Right cardiac atrium (tissue), 5 donors: ENCODE measurements at regions not wholly inside any gene's neighbourhood (a gene's known extent, or its start where the extent isn't known, plus 50 kb on each side); places are given as distances from the start of the nearest gene placed in this dataset.
"Not testable (repeated sequence)": the region's sequence is repeated elsewhere in the genome, so short reads cannot be mapped to it uniquely, and the experiment has no call there.

Experiments
- ATAC-seq, 2 donors: fragments of 200-7000 bp; cut with Tn5 transposase; one replicate each; pipeline versions ENCODE4 v1.8.0 to v1.9.1; 2020; ENCODE audit warnings: moderate library complexity in 2 of 2, mild to moderate bottlenecking in 1 of 2
- DNase-seq, 3 donors: peaks; one replicate each; pipeline ENCODE4 v3.0.0-alpha.2; 2020
- H3K27ac ChIP-seq: one replicate; pipeline ENCODE4 v1.5.1; 2013; ENCODE audit warnings: mild to moderate bottlenecking, low read length, control low read depth, moderate library complexity
- H3K27me3 ChIP-seq: one replicate; pipeline ENCODE4 v1.6.1; 2013; ENCODE audit not compliant: control insufficient read depth, insufficient read depth
- H3K4me1 ChIP-seq: one replicate; pipeline ENCODE4 v1.6.1; 2013; ENCODE audit warnings: low read length; ENCODE audit not compliant: control insufficient read depth, insufficient read depth
- H3K4me3 ChIP-seq: one replicate; pipeline ENCODE4 v1.5.1; 2013; ENCODE audit warnings: low read length, control low read depth
- H3K9me3 ChIP-seq: one replicate; pipeline ENCODE4 v1.6.1; 2013; ENCODE audit warnings: low read length; ENCODE audit not compliant: control insufficient read depth
- WGBS: extraction: QIAGEN DNeasy Blood & Tissue Kit; methylation state at CpG from one replicate; pipeline ENCODE4 v1.1.7; 2013; 5-methylcytosine and 5-hydroxymethylcytosine counted together
- intact Hi-C, 4 donors: fragments of 100-400 bp; cut with DNase I; formaldehyde crosslinking; loops; one replicate each; pipeline versions ENCODE4 v1.11.0 to v1.14.0; 2022 to 2023
- donor health status: healthy with polysubstance abuse.
- donor health status: DM: no; HTN: yes; CAD: no.
- donor health status: DM: no; HTN: no; CAD: no.
- donor health status: DM: no; HTN: yes; CAD: no; lungs with severe emphysema.
- donor health status: DM: yes; HTN: yes; CAD: no.

- intact Hi-C loops: no loop called here
- Histone ChIP-seq H3K27ac (no peak overlapping the region), H3K9me3 (no peaks in the 10 kb centered on the region), H3K4me1 (no peaks in the 10 kb centered on the region), H3K4me3 (no peak overlapping the region), H3K27me3 (no peaks in the 10 kb centered on the region)
- DNase-seq (no peak), ATAC-seq (no peak)
- WGBS: 92% methylated on average over 4 of the region's 4 CpGs
Measured at GRCh38 chr5:118320121-118320520, 668.2 kb downstream of the DTWD2 start.

GRCh38 chr5:118314931-118315330, 673.4 kb downstream of the DTWD2 start:
- ATAC-seq (no peak), DNase-seq (no peak)
- Histone ChIP-seq H3K27ac (no peak overlapping the region), H3K4me3 (no peak overlapping the region), H3K27me3 (no peaks in the 10 kb centered on the region), H3K4me1 (no peaks in the 10 kb centered on the region), H3K9me3 (no peaks in the 10 kb centered on the region)
- WGBS: 70% methylated on average over 3 of the region's 3 CpGs
- intact Hi-C loops: no loop called here

- DNase-seq (no peak), ATAC-seq (no peak)
- no peak overlapping the region for H3K4me3 ChIP-seq
- intact Hi-C loops: no loop called here
- H3K4me1 ChIP-seq: no peaks in the 10 kb centered on the region
- no peaks in the 10 kb centered on the region for H3K27me3 ChIP-seq
- H3K27ac ChIP-seq: no peak overlapping the region
- H3K9me3 ChIP-seq: no peaks in the 10 kb centered on the region
- 86% methylated on average over 5 of the region's 5 CpGs for WGBS
Measured at GRCh38 chr5:118311103-118311819, 677.1 kb downstream of the DTWD2 start.

GRCh38 chr5:118310401-118310800, 677.9 kb downstream of the DTWD2 start:
- H3K27ac ChIP-seq: no peak overlapping the region
- ATAC-seq (no peak), DNase-seq (no peak)
- WGBS: 55% methylated on average over 3 of the region's 3 CpGs
- intact Hi-C loops: no loop called here
- no peaks in the 10 kb centered on the region for H3K27me3 ChIP-seq
- H3K9me3 ChIP-seq: no peaks in the 10 kb centered on the region
- H3K4me1 ChIP-seq: no peaks in the 10 kb centered on the region
- no peak overlapping the region for H3K4me3 ChIP-seq

GRCh38 chr5:118303296-118303695, 685.1 kb downstream of the DTWD2 start:
- no peak for ATAC-seq

GRCh38 chr5:118302786-118303185, 685.6 kb downstream of the DTWD2 start:
- intact Hi-C loops: no loop called here
- 72% methylated on average over 1 of the region's 1 CpG for WGBS

More at GRCh38 chr5:118303296-118303695, 685.1 kb downstream of the DTWD2 start:
- no peak for DNase-seq
- Histone ChIP-seq H3K4me3 (no peak overlapping the region), H3K9me3 (no peaks in the 10 kb centered on the region), H3K27me3 (no peaks in the 10 kb centered on the region), H3K27ac (no peak overlapping the region), H3K4me1 (no peaks in the 10 kb centered on the region)
- WGBS: 71% methylated on average over 2 of the region's 2 CpGs
- intact Hi-C loops: no loop called here

GRCh38 chr5:118301696-118302095, 686.7 kb downstream of the DTWD2 start:
- DNase-seq: no peak
- no peaks in the 10 kb centered on the region for H3K9me3 ChIP-seq
- no peaks in the 10 kb centered on the region for H3K27me3 ChIP-seq
- H3K4me1 ChIP-seq: no peaks in the 10 kb centered on the region
- no peak overlapping the region for H3K4me3 ChIP-seq
- ATAC-seq: no peak
- WGBS: 91% methylated on average over 3 of the region's 3 CpGs
- H3K27ac ChIP-seq: no peak overlapping the region
- intact Hi-C loops: no loop called here

More at GRCh38 chr5:118302786-118303185, 685.6 kb downstream of the DTWD2 start:
- ATAC-seq (no peak), DNase-seq (no peak)
- no peaks in the 10 kb centered on the region for H3K27me3 ChIP-seq
- no peak overlapping the region for H3K27ac ChIP-seq
- no peaks in the 10 kb centered on the region for H3K9me3 ChIP-seq
- H3K4me3 ChIP-seq: no peak overlapping the region
- no peaks in the 10 kb centered on the region for H3K4me1 ChIP-seq

GRCh38 chr5:118295045-118295444, 693.3 kb downstream of the DTWD2 start:
- no peak overlapping the region for H3K27ac ChIP-seq
- H3K27me3 ChIP-seq: no peaks in the 10 kb centered on the region
- ATAC-seq (no peak), DNase-seq (no peak)
- H3K4me1 ChIP-seq: no peaks in the 10 kb centered on the region
- 48% methylated on average over 5 of the region's 5 CpGs for WGBS
- no peaks in the 10 kb centered on the region for H3K9me3 ChIP-seq
- intact Hi-C loops: no loop called here
- H3K4me3 ChIP-seq: no peak overlapping the region

- no peaks in the 10 kb centered on the region for H3K9me3 ChIP-seq
- ATAC-seq (peak in 1 of 2 donors; percentile 38), DNase-seq (no peak)
- H3K4me3 ChIP-seq: no peak overlapping the region
- intact Hi-C loops: no loop called here
- H3K27me3 ChIP-seq: no peaks in the 10 kb centered on the region
- no peak overlapping the region for H3K27ac ChIP-seq
- WGBS: 45% methylated on average over 2 of the region's 2 CpGs
- no peaks in the 10 kb centered on the region for H3K4me1 ChIP-seq
Measured at GRCh38 chr5:118293378-118293777, 695.0 kb downstream of the DTWD2 start.

GRCh38 chr5:118290204-118290603, 698.1 kb downstream of the DTWD2 start:
- ATAC-seq (no peak), DNase-seq (no peak)
- Histone ChIP-seq H3K27me3 (no peaks in the 10 kb centered on the region), H3K9me3 (no peaks in the 10 kb centered on the region), H3K4me1 (no peaks in the 10 kb centered on the region), H3K27ac (no peak overlapping the region), H3K4me3 (no peak overlapping the region)
- intact Hi-C loops: no loop called here
- WGBS: 40% methylated on average over 1 of the region's 1 CpG

GRCh38 chr5:118284230-118284629, 704.1 kb downstream of the DTWD2 start:
- WGBS: 69% methylated on average over 4 of the region's 4 CpGs
- H3K9me3 ChIP-seq, H3K4me1 ChIP-seq, intact Hi-C loops, DNase-seq, H3K27ac ChIP-seq, ATAC-seq, H3K27me3 ChIP-seq, H3K4me3 ChIP-seq: not testable (repeated sequence)
